HG03103 (cell line): ENCODE measurements at regions not wholly inside any gene's neighbourhood (a gene's known extent, or its start where the extent isn't known, plus 50 kb on each side); places are given as distances from the start of the nearest gene placed in this dataset.

Source experiments
- ATAC-seq: cut with Tn5 transposase; IDR thresholded peaks from one replicate; pipeline ENCODE4 v1.9.1; 2021; ENCODE audit warnings: low read depth; ENCODE audit not compliant: unreplicated experiment

DNA sequence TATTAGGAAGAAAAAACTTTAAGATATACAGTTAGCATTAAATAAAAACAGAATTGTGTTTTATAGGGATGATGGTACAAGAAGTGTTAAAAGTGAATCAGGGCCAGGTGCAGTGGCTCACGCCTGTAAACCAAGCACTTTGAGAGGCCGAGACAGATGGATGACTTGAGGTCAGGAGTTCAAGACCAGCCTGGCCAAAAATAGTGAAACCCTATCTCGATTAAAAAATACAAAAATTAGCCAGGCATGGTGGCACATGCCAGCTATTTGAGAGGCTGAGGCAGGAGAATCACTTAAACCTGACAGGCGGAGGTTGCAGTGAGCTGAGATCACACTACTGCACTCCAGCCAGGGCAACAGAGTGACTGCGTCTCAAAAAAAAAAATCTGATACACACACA, 282.9 kb upstream of the ATP10B start:
- ATAC-seq = no peak

- no peak for ATAC-seq
Measured at GRCh38 chr5:161134083-161134482, 282.1 kb upstream of the ATP10B start.

- ATAC-seq = no peak
Measured at GRCh38 chr5:161115941-161116340, 263.9 kb upstream of the ATP10B start.

GRCh38 chr5:161112371-161112770, 260.4 kb upstream of the ATP10B start:
- ATAC-seq = no peak

GRCh38 chr5:161105525-161105924, 253.5 kb upstream of the ATP10B start:
- no peak for ATAC-seq

DNA sequence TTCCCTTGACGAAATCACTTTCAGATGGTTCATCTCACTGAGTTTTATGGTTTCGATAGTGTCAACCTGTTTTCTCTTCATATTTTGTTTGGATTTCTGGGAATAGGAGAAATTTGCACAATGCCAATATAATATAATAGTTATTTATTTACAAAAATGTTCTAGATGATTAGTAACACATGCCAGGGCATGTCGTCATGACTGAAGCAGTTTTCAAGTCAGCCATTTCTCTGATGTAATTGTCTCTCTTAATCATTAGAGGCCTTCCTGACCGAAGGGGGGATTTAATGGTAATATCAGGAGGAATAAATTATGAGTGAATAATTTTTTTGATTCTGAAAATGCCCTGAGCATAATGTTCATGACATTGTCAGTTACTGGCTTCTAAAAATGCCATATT, 246.5 kb upstream of the ATP10B start:
- no peak for ATAC-seq

- ATAC-seq = no peak
Measured at GRCh38 chr5:161096581-161096980, 244.6 kb upstream of the ATP10B start.

- no peak for ATAC-seq
Measured at GRCh38 chr5:161095953-161096352, 243.9 kb upstream of the ATP10B start.

DNA sequence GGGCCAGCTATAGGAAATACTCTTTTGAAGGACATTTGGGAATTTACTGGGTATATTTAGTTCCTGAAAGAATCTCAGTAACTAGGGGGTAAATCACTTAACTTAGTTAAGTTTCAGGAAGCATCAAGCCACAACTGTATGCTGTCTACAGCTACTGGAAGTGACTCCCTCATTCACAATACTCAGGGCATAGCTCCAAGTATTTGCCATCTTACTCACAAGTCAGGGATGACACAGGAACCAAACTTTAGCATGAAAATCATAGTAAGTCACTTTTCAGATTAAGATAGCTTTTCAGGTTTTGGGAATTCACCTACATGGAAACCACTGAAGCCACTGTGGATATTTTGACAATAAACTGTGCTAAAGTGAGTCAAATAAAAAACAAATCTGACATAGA, 242.4 kb upstream of the ATP10B start:
- ATAC-seq = no peak

- no peak for ATAC-seq
Measured at GRCh38 chr5:161093100-161093499, 241.1 kb upstream of the ATP10B start.

DNA sequence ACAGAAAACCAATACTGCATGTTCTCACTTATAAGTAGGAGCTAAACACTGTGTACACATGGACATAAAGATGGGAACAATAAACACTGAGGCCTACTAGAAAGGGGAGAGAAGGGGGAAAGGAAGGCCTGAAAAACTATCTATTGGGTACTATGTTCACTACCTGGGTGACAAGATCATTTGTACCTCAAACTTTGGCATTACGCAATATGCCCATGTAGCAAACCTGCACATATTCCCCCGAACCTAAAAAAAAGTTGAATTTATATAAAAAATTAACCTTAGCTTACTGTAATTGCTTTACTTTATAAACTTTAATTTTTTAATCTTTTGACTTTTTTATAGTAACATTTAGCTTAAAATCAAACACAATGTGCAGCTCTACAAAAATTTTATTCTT, 237.6 kb upstream of the ATP10B start:
- no peak for ATAC-seq

- ATAC-seq = no peak
Measured at GRCh38 chr5:161086461-161086860, 234.4 kb upstream of the ATP10B start.

DNA sequence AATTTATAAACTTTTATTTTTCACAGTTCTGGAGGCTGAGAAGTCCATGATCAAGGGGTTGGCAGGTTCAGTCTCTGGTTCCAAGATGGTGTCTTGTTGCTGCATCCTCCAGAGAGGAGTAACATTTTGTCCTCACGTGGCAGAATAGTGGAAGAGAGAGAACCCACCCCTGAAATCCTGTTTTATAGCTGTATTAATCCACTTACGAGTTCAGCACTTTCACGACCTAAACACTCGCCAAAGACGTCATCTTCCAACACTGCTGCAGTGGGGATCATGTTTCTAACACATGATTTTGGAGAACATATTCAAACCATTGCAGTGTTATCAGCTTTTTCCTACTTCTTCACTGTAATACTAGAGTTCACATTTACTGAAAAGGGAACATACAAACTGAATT, 233.0 kb upstream of the ATP10B start:
- no peak for ATAC-seq

GRCh38 chr5:161084115-161084514, 232.1 kb upstream of the ATP10B start:
- ATAC-seq = no peak

GRCh38 chr5:161078793-161079192, 226.8 kb upstream of the ATP10B start:
- no peak for ATAC-seq

DNA sequence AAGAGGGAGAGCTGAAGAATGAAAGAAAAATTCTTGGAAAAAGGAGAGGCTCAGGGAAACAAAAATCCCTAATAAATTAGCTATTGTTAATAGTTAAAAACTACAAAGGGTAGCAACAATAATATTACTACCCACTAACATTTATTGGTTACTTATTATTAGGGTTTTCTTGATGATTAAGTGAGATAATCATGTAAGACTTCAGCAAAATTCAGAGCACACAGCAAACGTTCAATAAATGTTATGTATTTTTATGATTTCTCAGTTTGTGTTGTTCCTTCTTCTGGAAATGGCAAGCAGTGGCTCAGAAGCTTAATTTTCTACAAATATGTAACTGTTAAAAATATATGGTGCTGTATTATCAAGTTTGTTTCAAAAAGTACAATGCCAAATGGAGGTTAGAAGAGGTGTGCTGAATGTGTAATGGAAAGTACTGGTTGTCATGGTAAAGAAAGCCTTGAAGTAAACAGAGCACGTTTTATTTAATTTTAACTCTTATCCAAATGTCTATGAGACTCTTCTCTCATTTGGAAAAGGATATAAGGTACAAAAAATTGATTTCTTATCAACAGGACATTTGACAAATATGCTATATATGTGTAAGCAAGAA, 226.0 kb upstream of the ATP10B start:
- ATAC-seq = no peak

GRCh38 chr5:161077496-161077895, 225.5 kb upstream of the ATP10B start:
- no peak for ATAC-seq

DNA sequence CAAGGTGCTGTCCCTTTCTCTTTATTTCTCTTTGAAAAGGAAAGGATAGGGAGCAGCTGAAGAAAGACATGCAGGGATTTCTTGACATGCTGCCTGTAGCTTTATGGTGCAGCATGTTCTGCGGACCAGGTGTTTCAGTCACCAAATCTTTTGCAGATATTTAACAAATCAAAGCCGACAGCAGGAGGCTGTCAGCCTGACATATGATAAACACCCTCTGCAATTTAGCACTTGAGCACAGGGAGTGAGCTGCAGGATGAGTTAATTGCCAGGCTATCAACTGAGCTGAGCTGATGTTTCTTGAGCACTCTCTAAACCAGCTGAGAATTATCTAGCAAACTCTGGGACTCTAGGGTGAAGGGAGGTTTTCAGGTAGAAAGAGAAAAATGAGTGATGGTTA, 212.8 kb upstream of the ATP10B start:
- no peak for ATAC-seq

GRCh38 chr5:161064297-161064696, 212.3 kb upstream of the ATP10B start:
- ATAC-seq = no peak

GRCh38 chr5:161058781-161059180, 206.8 kb upstream of the ATP10B start:
- ATAC-seq = no peak

DNA sequence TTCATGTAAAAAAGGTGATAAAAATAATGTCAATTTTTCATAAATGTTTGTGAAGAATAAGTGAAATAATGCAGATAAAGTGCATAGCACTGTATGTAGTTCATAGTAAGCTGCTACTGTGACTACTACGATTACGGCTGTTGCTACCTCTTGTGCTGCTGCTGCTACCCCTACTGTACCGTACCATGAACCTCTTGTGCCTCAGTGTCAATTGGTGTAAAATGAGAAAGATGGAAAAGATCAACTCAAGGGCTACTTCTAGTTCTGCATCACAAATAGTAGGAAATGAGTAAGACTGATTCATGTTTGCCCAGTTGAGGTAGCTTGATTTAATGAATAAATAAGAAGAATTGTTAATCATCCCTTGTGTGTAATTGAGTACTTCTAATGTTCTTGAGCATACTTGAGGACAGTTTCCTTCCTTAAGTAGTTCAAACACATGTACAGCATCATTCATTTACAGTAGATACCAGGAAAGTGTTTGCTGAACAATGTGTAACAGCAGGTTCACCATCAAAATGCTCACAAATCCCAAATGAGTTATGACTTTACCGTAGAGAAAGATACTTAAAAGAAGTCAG, 200.0 kb upstream of the ATP10B start:
- no peak for ATAC-seq

- no peak for ATAC-seq
Measured at GRCh38 chr5:161047024-161047423, 195.0 kb upstream of the ATP10B start.

GRCh38 chr5:161042862-161043261, 190.9 kb upstream of the ATP10B start:
- ATAC-seq = no peak
